ENCODE measurements at regions not wholly inside any gene's neighbourhood (a gene's known extent, or its start where the extent isn't known, plus 50 kb on each side); places are given as distances from the start of the nearest gene placed in this dataset.

DNA sequence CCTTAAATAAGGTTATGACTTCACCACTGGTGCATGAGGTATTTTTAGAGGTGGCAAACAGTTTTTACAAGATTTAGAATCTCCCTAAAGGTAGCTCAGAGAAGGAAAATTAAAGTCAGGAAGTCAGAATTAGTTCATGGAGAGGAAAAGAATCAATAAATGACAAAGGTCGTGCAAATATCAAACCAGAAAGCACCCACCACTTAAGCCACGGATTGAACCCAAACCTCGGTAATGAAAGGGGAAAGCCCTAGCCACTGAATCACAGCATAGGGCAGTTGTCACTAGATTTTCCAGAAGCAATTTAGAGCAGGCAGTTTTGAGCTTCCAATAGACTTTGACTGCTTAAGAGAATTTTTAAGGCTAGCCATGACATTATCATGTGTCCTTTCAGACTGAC is 1590.4 kb downstream of the SLITRK1 start:
- no peak for DNase-seq (ENCODE audit: low spot score)
- no peak for TF ChIP-seq CTCF (IDR thresholded peaks at IDR 0.05; ENCODE audit: extremely low read depth, insufficient read depth, missing control alignments)
- in situ Hi-C loops (cut with MboI; ENCODE audit: low pct_unique_long_range_greater_than_20kb, low sequenced_read_pairs, unreplicated experiment), result no loop called here

DNA sequence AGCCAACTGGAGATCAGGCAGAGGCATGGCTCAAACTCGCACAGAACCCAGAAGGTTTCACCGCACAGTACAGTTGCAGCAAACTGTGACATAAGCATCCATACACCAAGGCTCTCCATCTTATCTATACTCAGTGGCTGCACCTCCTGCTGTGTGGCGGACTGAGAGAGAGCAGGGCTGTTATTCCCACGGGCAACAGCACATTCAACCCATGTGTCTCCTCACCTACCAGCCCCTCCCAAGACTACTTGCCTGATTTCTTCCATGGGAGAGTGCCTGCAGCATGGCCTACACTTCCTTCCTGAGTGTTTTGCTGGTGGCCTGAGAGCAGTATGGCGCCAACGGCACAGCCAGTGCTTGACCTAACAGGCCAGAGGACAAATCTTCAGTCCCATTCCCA is 1606.6 kb downstream of the SLITRK1 start:
- no peak for TF ChIP-seq CTCF (IDR thresholded peaks at IDR 0.05; ENCODE audit: extremely low read depth, insufficient read depth, missing control alignments)
- in situ Hi-C loops (cut with MboI; ENCODE audit: low pct_unique_long_range_greater_than_20kb, low sequenced_read_pairs, unreplicated experiment), result no loop called here
- no peak for DNase-seq (ENCODE audit: low spot score)

DNA sequence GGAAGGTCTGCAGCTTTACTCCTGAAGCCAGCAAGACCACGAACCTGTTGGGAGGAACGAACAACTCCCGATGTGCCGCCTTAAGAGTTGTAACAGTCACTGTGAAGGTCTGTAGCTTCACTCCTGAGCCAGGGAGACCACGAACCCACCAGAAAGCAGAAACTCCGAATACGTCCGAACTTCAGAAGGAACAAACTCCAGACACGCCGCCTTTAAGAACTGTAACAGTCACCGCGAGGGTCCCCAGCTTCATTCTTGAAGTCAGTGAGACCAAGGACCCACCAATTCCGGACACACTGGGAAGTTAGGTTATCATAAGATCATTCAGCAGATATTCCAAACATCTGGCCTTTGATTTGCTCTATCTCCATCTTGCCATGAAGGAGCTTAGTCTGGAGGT is 1623.0 kb downstream of the SLITRK1 start:
- in situ Hi-C loops (cut with MboI; ENCODE audit: low pct_unique_long_range_greater_than_20kb, low sequenced_read_pairs, unreplicated experiment), result no loop called here
- TF ChIP-seq CTCF (IDR thresholded peaks at IDR 0.05; ENCODE audit: extremely low read depth, insufficient read depth, missing control alignments), result no peak
- DNase-seq (ENCODE audit: low spot score), result no peak

DNA sequence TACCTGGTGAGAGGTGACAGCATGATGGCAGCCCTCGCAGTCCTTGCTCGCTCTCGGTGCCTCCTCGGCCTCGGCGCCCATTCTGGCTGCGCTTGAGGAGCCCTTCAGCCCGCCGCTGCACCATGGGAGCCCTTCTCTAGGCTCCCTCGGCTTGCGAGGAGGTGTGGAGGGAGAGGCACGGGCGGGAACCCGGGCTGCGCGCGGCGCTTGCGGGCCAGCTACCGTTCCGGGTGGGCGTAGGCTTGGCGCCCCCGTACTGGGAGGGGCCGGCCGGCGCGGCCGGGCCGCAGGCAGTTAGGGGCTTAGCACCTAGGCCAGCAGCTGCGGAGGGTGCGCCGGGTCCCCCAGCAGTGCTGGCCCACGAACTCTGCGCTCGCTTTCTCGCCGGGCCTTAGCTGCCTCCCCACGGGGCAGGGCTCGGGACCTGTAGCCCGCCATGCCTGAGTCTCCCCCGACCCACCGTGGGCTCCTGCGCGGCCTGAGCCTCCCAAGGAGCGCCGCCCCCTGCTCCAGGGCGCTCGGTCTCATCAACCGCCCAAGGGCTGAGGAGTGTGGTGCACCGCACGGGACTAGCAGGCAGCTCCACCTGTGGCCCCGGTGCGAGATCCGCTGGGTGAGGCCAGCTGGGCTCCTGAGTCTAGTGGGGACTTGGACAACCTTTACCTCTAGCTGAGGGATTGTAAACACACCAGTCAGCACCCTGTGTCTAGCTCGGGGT is 1624.3 kb downstream of the SLITRK1 start:
- no peak for DNase-seq (ENCODE audit: low spot score)
- no peak for TF ChIP-seq CTCF (IDR thresholded peaks at IDR 0.05; ENCODE audit: extremely low read depth, insufficient read depth, missing control alignments)
- in situ Hi-C loops (cut with MboI; ENCODE audit: low pct_unique_long_range_greater_than_20kb, low sequenced_read_pairs, unreplicated experiment), result no loop called here

DNA sequence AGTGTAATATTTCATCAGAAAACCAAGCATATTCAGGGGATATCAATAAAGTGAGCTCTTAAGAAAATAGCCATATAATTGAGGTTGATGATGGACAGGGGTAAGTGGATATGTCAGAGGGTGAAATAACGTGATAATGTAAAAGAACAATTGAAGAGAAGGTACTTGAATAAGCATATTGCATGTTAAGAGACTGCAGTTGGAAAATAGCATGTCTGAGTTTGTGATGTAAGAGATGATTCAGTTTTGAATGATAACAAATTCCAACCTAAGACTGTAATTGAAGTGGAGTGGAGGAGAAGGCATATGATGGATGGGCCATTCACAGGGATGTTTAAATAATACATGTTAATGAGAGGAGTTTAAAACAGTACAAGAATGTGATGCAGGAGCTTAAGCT is 1633.5 kb downstream of the SLITRK1 start:
- no peak for DNase-seq (ENCODE audit: low spot score)
- in situ Hi-C loops (cut with MboI; ENCODE audit: low pct_unique_long_range_greater_than_20kb, low sequenced_read_pairs, unreplicated experiment), result no loop called here
- no peak for TF ChIP-seq CTCF (IDR thresholded peaks at IDR 0.05; ENCODE audit: extremely low read depth, insufficient read depth, missing control alignments)

DNA sequence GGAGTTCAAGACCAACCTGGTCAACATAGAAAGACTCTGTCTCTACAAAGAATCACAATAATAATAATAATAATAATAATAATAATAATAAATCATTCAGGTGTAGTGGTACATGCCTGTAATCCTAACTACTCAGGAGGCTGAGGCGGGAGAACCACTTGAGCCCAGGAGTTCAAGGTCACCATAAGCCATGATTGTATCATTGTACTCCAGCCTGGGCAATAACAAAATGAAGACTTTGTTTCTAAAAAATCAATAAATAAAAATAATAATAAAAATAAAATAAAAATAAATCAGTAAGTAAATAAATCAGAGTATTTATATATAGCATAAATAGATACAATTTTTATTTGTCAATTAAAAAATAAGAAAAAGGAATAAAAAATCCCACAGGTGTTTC is 1636.4 kb downstream of the SLITRK1 start:
- DNase-seq (ENCODE audit: low spot score), result no peak
- no peak for TF ChIP-seq CTCF (IDR thresholded peaks at IDR 0.05; ENCODE audit: extremely low read depth, insufficient read depth, missing control alignments)
- in situ Hi-C loops (cut with MboI; ENCODE audit: low pct_unique_long_range_greater_than_20kb, low sequenced_read_pairs, unreplicated experiment), result no loop called here
